ENCODE measurements at regions not wholly inside any gene's neighbourhood (a gene's known extent, or its start where the extent isn't known, plus 50 kb on each side); places are given as distances from the start of the nearest gene placed in this dataset.
"Not testable (repeated sequence)": the region's sequence is repeated elsewhere in the genome, so short reads cannot be mapped to it uniquely, and the experiment has no call there.

GRCh38 chr15:46933332-46933731 lies 784.0 kb upstream of the SEMA6D start:
- DNase-seq (ENCODE audit: low read depth in 3 of 3): no peak

GRCh38 chr15:46934851-46935250 lies 782.5 kb upstream of the SEMA6D start:
- DNase-seq (ENCODE audit: low read depth in 3 of 3): no peak

- DNase-seq (ENCODE audit: low read depth in 3 of 3): no peak
These were observed 779.1 kb upstream of the SEMA6D start for GRCh38 chr15:46938169-46938568.

GRCh38 chr15:46941241-46941640 lies 776.1 kb upstream of the SEMA6D start:
- no peak for DNase-seq (ENCODE audit: low read depth in 3 of 3)

DNA sequence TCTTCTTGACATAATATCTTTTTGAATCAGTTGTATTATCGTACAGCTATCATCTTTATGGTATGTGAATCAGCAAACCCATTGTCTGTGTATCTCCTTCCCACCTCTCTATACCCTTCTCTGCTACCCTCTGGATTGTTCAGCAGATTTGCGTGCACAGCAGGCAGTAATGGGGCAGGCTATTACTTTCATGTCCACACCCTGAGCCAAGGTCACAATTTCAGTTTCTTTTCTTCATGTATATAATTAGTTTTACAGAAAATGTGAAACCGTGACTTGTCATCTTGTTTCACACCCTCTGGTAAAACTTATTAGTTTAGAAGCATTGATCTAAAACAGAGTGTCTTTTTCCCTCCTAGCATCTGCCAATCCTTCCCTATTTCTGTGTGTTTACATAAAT lies 770.4 kb upstream of the SEMA6D start:
- DNase-seq (ENCODE audit: low read depth in 3 of 3): no peak

- no peak for DNase-seq (ENCODE audit: low read depth in 3 of 3)
These were observed 761.7 kb upstream of the SEMA6D start for GRCh38 chr15:46955576-46955975.

DNA sequence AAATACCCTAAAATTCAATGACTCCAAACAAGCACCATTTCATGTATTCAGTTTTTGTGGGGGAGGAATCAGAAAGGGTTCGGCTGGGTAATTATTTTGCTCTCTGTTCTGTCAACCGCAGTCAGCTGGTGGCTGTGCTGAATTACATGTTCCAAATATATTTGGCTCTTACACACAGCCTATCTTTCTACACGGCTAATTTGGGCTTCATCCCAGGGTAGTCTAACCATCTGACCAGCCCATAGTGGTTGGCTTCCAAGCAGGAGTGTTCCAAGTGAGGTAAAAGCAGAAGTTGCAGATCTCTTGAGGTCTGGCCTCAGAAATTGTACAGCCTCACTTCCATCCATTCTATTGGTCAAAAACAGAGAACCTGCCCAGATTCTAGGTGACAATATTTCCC lies 760.8 kb upstream of the SEMA6D start:
- no peak for DNase-seq (ENCODE audit: low read depth in 3 of 3)

- DNase-seq (ENCODE audit: low read depth in 3 of 3): no peak
These were observed 760.4 kb upstream of the SEMA6D start for GRCh38 chr15:46956881-46957280.

GRCh38 chr15:46960581-46960980 lies 756.7 kb upstream of the SEMA6D start:
- DNase-seq (ENCODE audit: low read depth in 3 of 3): no peak

DNA sequence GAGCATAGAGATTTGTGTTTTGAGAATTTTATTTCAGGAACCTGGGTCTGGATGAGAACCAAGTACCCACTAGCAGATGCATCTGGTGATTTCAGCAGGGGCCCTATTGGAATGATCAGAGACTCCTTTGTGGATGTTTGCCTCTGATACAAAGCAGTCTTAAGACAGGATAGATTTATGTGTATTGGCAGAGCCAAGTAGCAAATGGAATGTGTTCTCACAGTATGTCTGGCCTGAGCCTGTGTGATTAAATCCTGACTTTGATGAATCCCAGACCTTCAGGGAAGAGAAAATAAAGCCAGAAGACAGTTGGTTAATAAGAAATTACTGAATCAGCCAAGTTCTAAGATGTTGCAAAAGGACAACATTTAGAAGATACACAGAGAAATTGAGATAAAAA lies 755.5 kb upstream of the SEMA6D start:
- no peak for DNase-seq (ENCODE audit: low read depth in 3 of 3)

- not testable (repeated sequence) for DNase-seq (ENCODE audit: low read depth in 3 of 3)
These were observed 729.2 kb upstream of the SEMA6D start for GRCh38 chr15:46988055-46988454.

- DNase-seq (ENCODE audit: low read depth in 3 of 3): no peak
These were observed 720.9 kb upstream of the SEMA6D start for GRCh38 chr15:46996359-46996758.

DNA sequence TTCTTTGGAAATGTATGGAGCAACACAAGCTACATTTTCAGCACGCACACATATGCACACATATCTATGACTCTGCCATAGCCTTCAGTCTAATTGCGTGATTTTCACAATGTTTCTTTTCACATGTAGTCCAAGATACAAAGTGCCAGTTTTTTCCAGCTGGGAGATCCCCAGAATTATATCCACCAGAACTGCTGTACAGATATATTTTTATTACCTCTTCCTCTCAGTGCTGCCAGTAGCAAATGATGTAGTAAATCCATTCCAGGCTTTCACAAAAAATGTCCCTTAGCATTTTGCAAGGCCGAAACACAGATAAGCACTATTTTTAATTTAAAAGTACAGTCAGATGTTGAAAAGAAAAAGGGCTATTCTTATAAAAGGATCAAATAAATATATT lies 719.8 kb upstream of the SEMA6D start:
- DNase-seq (ENCODE audit: low read depth in 3 of 3): no peak

GRCh38 chr15:47003568-47003967 lies 713.7 kb upstream of the SEMA6D start:
- no peak for DNase-seq (ENCODE audit: low read depth in 3 of 3)

DNA sequence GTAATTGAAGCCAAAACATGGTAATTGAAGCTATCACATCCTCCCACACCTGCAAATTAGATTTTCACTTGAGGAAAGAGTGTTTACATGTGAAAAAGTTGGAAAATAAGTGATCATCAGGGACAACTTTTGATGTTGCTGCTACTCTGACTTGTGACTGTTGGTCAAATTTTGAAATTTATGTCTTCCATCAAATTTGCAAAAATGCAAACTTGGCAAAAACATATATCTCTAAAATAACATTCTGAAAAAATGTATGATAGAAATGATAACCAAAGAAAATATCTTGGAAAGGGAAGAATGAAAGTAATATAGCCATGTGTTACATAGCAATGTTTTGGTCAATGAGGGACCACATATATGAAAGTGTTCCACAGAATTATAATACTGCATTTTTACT lies 703.9 kb upstream of the SEMA6D start:
- no peak for DNase-seq (ENCODE audit: low read depth in 3 of 3)

GRCh38 chr15:47027322-47027946 lies 689.9 kb upstream of the SEMA6D start:
- DNase-seq (ENCODE audit: low read depth in 3 of 3): no peak

- DNase-seq (ENCODE audit: low read depth in 3 of 3): no peak
These were observed 681.6 kb upstream of the SEMA6D start for GRCh38 chr15:47035475-47036406.

DNA sequence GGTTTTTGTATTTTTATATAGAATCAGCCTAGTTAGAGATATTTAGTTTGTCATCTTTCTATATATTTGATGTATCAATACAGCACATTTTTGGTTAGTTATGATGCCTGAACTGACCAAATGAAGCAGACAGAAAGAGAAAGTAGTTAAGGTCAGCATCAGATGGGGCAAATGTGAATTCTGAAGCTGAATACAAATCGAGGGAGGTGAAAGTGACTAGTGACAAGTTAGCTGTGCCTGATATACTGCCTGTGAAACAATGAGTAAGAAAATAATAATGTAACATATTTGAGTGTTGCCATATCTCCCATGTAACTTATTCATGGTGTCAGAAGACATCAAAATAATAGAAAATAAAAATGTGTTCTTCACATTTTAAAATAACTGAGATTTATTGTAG lies 680.3 kb upstream of the SEMA6D start:
- DNase-seq (ENCODE audit: low read depth in 3 of 3): no peak

DNA sequence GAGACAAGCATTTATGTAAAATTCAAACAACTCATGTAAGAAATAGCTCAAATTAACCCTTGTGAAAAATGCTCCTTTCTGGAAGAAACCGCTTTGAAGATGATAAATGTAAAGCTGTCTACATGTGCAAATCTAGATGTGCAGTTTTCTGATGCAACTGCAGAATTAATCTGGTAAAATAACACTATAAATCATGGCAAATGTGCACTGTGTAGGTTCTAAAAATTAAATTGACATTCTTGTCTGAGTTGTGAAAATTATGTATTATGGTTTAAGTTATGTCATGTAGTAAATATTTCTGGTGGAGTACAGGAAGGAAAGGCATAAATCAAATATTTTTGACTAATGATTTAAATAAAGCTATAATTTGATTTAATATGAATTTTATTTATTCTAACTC lies 678.1 kb upstream of the SEMA6D start:
- DNase-seq (ENCODE audit: low read depth in 3 of 3): no peak

DNA sequence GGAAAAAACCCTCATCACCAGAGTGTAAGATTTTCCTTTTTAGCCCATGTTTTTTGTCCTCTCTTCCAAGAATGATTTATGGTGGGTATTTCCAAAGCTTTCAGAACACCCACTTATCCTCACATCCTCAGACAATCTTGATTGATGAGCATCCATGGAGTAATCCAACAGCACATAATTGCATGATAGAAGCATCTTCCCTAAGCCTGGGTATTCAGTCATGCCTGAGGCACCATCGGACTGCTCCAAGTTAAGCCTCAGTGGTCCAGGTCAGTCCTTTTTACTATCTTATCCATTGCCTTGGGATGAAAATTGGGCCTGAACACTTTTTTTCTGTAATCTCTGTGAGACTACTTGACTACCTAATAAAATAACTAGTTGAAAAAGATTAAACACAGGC lies 676.0 kb upstream of the SEMA6D start:
- no peak for DNase-seq (ENCODE audit: low read depth in 3 of 3)

DNA sequence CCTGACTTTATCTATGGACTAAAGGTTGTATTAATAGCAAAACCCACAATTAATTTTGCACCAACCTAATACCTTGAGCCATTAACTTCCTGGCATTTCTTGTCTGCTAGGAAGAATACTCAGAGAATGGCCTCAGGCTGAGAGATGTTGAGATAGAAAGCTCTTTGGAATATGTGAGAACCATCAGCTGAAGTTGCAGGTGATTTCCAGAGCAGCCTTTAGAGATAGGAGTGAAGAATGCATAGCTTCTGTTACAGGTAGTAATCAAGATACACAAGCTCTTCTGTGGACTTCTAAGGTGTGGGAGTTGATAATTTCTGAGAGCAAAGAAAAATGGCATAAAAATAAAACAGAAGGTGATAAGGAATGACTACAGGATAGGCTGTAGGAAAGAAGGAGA lies 669.3 kb upstream of the SEMA6D start:
- not testable (repeated sequence) for DNase-seq (ENCODE audit: low read depth in 3 of 3)

- DNase-seq (ENCODE audit: low read depth in 3 of 3): no peak
These were observed 650.9 kb upstream of the SEMA6D start for GRCh38 chr15:47066392-47066791.

DNA sequence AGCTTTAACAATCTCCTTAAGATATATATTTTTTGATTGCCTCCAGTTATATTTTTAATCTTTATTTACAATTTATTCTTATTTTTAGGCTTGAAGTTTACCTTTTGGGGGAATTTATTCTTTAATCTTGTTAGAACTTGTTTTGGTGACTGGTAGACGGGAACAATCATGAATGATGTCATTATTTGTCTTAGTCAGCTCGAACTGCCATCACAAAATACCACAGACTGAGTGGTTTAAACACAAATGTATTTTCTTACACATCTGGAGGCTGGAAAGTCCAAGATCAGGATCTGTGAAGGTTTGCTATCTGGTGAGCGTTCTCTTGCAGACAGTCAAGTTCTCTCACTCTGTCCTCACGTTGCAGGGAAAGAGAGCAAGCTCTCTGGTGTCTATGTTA lies 639.5 kb upstream of the SEMA6D start:
- not testable (repeated sequence) for DNase-seq (ENCODE audit: low read depth in 3 of 3)

Data from stimulated activated CD4-positive, alpha-beta T cell treated with anti-CD3 and anti-CD28 coated beads, TNF-alpha, amount 100 ng/mL, for 4 hours (primary cell).